A673 (cell line): ENCODE measurements at regions not wholly inside any gene's neighbourhood (a gene's known extent, or its start where the extent isn't known, plus 50 kb on each side); places are given as distances from the start of the nearest gene placed in this dataset.

Experiments
- BruUV-seq: library from RNA; stranded (reverse); fragments of 400-500 nt; replicated peaks from 2 replicates; lab custom pipeline; 2021; lab: Mats Ljungman, UMichigan
- CTCF ChIA-PET: fragments of 300-600 bp; sonication (Branson Sonifier 250); formaldehyde crosslinking; loops from one replicate; lab custom pipeline; 2022; ENCODE audit warnings: antibody characterized with exemption; lab: Charles Lee
- POLR2A ChIA-PET: fragments of 300-600 bp; sonication (Branson Sonifier 250); formaldehyde crosslinking; loops from one replicate; lab custom pipeline; 2022; ENCODE audit warnings: antibody characterized with exemption; ENCODE audit not compliant: low non-redundant PET; lab: Charles Lee
- DNase-seq: peaks from one replicate; pipeline ENCODE4 v3.0.0-alpha.2; 2015; ENCODE audit warnings: low spot score
- H3K27ac ChIP-seq: fragments of 200-600 bp; sonication (generic); 2 replicates; pipeline ENCODE4 v1.5.1; 2016; ENCODE audit warnings: mixed run types, low read depth, mild to moderate bottlenecking, mixed read lengths, antibody characterized with exemption, low read length; ENCODE audit not compliant: poor library complexity, severe bottlenecking
- H3K27me3 ChIP-seq: fragments of 200-600 bp; sonication (generic); replicated peaks from 2 replicates; pipeline ENCODE4 v1.6.1; 2017; ENCODE audit warnings: mixed run types, low read depth, mild to moderate bottlenecking, mixed read lengths, antibody characterized with exemption, low read length; ENCODE audit not compliant: insufficient read depth, poor library complexity
- H3K36me3 ChIP-seq: fragments of 200-600 bp; sonication (generic); 2 replicates; pipeline ENCODE4 v1.6.1; 2016; ENCODE audit warnings: mixed run types, mild to moderate bottlenecking, mixed read lengths, antibody characterized with exemption, low read length; ENCODE audit not compliant: insufficient read depth, poor library complexity, severe bottlenecking
- H3K4me1 ChIP-seq: fragments of 200-600 bp; sonication (generic); 2 replicates; pipeline ENCODE4 v1.6.1; 2017; ENCODE audit warnings: mixed run types, mild to moderate bottlenecking, mixed read lengths, antibody characterized with exemption, low read length; ENCODE audit not compliant: insufficient read depth, poor library complexity, severe bottlenecking
- H3K4me3 ChIP-seq: fragments of 200-600 bp; sonication (generic); 2 replicates; pipeline ENCODE4 v1.5.1; 2016; ENCODE audit warnings: low read depth, mixed run types, mild to moderate bottlenecking, mixed read lengths, low read length; ENCODE audit not compliant: poor library complexity, severe bottlenecking
- H3K9me3 ChIP-seq: fragments of 200-600 bp; sonication (generic); 2 replicates; pipeline ENCODE4 v1.6.1; 2016; ENCODE audit warnings: mixed run types, low read depth, mild to moderate bottlenecking, mixed read lengths, antibody characterized with exemption, low read length; ENCODE audit not compliant: poor library complexity, severe bottlenecking
- CTCF ChIP-seq: fragments of 300-800, 200-600 bp; sonication (generic); conservative IDR thresholded peaks from 2 replicates; pipeline ENCODE4 v1.5.1; 2017; ENCODE audit warnings: low read depth, mild to moderate bottlenecking, antibody characterized with exemption, low read length, moderate library complexity, mixed read lengths
- EZH2 ChIP-seq: fragments of 200-600 bp; sonication (generic); IDR thresholded peaks from 2 replicates; pipeline ENCODE4 v1.6.1; 2017; ENCODE audit warnings: borderline replicate concordance, low read depth, mild to moderate bottlenecking, mixed read lengths, antibody characterized with exemption, low read length; ENCODE audit not compliant: poor library complexity, severe bottlenecking
- intact Hi-C: fragments of 100-400 bp; cut with micrococcal nuclease; formaldehyde crosslinking; loops from one replicate; pipeline ENCODE4 v1.10.0; 2022; ENCODE audit not compliant: unreplicated experiment

- Histone ChIP-seq H3K27me3 (no peaks in the 10 kb centered on the region), H3K4me3 (no peak overlapping the region), H3K27ac (no peak overlapping the region), H3K9me3 (peaks cover 8% of the 10 kb centered on the region), H3K36me3 (no peaks in the 10 kb centered on the region), H3K4me1 (no peaks in the 10 kb centered on the region)
- no peak for DNase-seq
- POLR2A ChIA-PET = no interaction called here
- BruUV-seq = no TSS peak
- intact Hi-C loops = no loop called here
- CTCF ChIA-PET = no interaction called here
- no peak for TF ChIP-seq EZH2
- TF ChIP-seq CTCF = no peak
Observed at GRCh38 chr4:36944232-36944631, 300.3 kb upstream of the NWD2 start.

GRCh38 chr4:36961420-36961819, 283.1 kb upstream of the NWD2 start:
- no peak overlapping the region for H3K27ac ChIP-seq
- intact Hi-C loops = no loop called here
- POLR2A ChIA-PET = no interaction called here
- no peaks in the 10 kb centered on the region for H3K27me3 ChIP-seq
- no peaks in the 10 kb centered on the region for H3K9me3 ChIP-seq
- H3K4me3 ChIP-seq = no peak overlapping the region
- TF ChIP-seq EZH2 = no peak
- no peak for TF ChIP-seq CTCF
- BruUV-seq = no TSS peak
- DNase-seq = no peak
- no peaks in the 10 kb centered on the region for H3K4me1 ChIP-seq
- H3K36me3 ChIP-seq = no peaks in the 10 kb centered on the region
- CTCF ChIA-PET = no interaction called here

GRCh38 chr4:36966756-36967460, 277.6 kb upstream of the NWD2 start:
- intact Hi-C loops = no loop called here
- TF ChIP-seq EZH2 (no peak), CTCF (no peak)
- CTCF ChIA-PET = no interaction called here
- Histone ChIP-seq H3K4me1 (no peaks in the 10 kb centered on the region), H3K27ac (no peak overlapping the region), H3K9me3 (no peaks in the 10 kb centered on the region), H3K4me3 (no peak overlapping the region), H3K27me3 (no peaks in the 10 kb centered on the region), H3K36me3 (no peaks in the 10 kb centered on the region)
- no peak for DNase-seq
- POLR2A ChIA-PET = no interaction called here
- BruUV-seq = no TSS peak
